HG03354 (cell line): ENCODE measurements at regions not wholly inside any gene's neighbourhood (a gene's known extent, or its start where the extent isn't known, plus 50 kb on each side); places are given as distances from the start of the nearest gene placed in this dataset.

Source experiments
- ATAC-seq: cut with Tn5 transposase; IDR thresholded peaks from one replicate; pipeline ENCODE4 v1.9.1; 2021; ENCODE audit warnings: mild to moderate bottlenecking; ENCODE audit not compliant: unreplicated experiment, poor library complexity, severe bottlenecking

DNA sequence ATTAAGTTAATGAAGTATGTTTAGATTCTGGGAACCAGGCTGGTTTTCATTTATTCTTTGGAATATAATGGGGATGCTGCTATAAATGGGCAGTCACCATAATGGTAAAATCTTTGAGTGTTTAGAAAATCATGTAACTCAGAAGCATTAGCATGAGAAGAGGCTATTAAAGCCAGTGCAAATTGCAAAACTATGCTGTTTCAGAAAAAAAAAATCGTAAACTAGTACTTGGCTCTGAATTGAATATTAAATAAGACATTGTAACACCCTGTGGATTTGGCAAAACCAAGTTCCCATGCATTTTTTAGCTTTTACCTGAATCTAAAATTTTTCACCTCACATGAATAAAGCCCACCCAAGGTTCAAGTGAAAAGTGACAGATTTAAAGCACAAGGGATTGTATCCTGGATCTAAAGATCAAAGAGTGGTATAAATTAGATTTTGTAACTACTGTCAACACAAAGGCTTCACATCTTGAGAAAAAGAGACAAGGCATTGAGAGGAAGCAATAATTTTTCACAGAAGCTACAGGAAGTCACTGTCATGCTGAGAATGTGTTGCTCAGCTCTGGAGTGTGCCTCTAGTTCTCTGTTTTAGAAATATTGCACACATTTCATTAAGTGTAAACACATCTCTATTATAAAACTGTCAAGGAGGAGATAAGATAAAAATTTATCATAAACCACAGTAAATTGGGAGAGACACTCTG lies 142.2 kb downstream of the ABCA8 start:
- ATAC-seq: no peak

DNA sequence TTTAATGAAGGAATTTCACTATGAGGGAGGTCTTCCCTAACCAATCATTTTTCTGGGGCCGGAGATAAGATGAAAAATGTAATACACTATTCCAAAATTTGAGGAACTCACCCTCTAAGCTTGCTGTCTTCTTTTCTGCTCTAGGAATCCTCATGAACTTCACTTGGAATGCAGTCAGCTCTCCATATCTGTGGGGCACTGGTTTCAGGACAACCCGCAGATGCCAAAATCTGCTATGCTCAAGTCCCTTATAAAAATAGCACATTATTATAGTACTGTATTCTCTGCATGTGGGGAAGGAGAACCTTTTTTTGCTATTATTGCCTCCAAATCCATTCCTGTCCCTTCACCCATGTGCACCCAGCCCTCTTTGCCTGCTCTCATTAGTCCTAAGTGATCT lies 146.0 kb downstream of the ABCA8 start:
- ATAC-seq: no peak

DNA sequence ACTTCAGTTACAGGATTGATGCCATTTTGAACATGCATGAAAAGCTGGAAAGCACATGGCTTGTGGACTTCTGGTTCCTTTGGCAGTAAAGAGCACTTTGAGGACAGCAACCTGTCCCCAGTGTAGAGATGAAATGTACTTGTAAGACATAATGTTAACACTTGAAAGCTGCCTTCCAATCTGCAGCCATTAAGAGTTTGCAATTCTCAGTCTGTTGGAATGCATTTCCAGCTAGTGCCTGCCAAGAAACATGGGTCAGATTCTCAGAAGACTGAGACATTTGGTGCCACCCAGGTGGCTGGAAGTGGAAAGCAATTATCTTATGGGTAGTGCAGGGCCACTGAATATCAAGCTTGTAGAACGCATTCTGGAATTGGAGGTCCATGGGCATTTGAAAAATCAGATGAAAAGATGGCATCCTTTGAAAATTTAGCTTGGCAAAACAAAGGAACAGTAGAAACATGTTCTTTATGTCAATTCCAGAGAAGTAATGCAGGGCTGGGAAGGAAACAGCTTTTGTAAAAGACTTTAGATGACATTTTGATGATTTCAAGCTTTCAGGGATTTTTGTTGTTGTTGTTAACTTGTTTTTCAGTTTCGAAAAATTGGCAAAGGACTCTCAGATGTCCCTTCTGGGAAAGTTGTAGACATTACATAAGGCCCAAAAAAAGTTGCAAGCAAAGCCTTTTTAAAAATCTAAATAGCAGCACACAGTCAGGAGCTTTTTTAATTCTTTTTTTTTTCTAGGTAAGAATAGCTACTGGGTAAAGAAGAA lies 147.0 kb downstream of the ABCA8 start:
- ATAC-seq: no peak

DNA sequence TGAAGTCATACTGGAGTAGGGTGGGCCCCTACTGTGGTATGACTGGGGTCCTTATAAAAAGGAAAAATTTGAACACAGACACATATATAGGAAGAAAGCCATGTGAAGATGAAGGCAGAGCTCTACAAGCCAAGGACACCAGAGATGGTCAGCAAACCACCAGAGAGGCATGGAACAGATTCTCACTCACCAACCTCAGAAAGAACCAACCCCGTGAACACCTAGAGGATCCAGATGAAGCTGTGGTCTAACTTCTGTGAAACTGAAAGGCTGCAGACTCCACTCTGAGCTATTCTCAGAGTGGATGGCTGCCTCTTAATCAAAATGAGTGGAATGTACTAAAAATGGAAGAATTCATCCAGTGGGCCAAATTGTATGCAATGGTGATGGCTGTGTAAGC lies 149.6 kb downstream of the ABCA8 start:
- ATAC-seq: no peak

DNA sequence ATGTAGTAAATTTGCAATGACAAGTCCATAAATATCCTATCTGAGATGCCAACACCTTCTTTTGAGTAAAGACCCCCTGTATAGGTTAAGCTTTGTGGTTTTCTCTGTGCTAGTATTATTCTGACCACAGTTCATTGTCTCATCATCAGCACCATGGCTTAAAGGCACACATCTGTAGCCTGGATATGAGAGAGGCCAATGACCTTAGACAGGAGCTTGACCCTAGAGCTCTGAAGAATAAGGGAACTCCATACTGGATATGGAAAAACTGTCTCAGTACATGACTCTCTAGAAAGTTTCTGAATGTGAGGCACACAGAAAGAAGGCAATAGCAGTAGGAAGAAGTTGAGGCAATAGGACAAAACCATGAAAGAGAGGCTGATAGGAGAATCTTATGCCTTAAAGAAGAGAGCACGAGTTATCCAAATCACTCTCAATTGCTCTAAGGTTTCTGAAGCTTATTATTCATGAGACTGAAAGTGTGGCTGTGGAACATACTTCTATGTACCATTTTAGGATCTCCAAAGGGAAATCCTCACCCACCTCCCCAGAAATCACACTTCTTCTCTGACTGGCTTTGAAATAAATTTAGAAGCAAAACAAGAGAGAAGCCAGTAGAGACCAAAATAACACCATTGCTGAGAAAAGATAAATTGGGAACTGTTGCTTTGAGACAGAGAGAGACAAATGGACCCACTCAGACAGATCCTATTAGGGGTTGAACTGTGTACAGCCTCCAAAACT lies 150.2 kb downstream of the ABCA8 start:
- no peak for ATAC-seq

DNA sequence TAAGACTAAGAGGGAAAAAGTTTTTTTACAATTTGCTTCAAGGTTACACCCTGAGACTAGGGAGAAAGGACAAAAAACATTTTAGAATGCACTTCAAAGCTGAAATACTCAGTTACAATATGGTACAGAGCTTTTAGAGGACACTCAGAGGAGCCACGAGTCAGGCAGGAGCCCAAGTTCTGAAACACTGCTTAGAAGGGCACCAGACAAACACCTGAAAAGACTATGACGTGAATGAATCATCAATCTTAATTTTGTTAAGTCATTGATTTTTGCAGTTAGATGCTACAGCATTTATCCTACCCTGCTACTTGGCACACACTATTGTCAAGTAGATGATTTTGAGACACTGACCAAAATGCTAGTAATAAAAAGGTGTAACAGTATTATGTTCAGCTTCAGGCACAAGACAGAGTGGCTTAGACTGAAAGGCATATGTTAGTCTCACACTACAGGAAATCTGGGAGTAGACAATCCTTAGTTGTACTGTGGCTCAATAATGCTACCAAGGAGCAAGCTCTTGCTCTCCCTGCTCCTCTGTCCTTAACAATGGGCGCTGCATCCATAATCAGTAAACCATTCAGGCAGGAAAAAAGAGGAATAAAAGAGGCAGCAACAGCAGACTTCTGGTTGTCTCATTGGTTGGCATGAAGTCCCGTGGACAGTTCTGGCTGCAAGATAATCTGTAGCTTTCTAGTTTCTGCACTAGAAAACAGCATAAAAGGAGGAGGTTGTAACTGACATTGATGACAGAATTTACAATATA lies 151.8 kb downstream of the ABCA8 start:
- no peak for ATAC-seq

DNA sequence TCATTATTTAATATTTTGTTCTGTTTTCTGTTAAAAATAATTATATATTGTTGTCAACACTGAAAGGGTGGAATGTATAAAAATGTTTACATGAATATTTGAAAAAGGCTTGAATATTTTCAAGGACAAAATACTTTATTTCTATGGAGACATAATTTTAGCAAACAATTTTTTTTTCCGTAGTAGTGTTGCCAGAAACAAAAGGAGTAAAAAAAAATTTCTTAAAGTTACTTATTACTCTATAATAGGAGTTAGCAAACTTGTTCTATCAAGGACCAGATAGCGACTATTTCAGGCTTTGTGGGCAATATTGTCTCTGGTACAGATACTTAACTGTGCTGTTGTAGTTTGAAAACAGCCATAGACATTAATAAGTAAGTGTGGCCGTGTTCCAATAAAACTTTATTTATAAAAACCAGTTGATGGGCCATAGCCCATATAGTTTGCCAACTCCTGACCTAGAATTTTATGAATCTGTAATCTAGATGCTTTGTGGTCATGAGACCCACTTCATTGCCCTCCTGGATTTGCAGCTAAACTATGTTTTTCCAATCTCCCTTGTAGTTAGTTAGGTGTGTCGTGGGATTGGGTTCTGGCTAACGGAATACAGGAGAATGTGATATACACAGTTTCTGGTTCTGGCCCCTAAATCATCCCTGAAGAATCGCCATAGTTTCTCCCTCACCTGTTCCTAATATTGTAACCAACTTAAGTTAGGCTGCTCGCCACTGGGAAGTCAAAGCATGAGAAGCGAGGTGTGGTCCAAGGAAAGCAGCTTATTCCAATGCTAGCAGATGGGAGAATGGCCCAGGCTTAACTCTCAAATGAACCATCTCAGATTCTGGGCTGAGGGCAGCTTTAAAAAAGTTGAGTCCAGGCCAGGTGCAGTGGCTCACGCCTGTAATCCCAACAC lies 153.6 kb downstream of the ABCA8 start:
- ATAC-seq: no peak

DNA sequence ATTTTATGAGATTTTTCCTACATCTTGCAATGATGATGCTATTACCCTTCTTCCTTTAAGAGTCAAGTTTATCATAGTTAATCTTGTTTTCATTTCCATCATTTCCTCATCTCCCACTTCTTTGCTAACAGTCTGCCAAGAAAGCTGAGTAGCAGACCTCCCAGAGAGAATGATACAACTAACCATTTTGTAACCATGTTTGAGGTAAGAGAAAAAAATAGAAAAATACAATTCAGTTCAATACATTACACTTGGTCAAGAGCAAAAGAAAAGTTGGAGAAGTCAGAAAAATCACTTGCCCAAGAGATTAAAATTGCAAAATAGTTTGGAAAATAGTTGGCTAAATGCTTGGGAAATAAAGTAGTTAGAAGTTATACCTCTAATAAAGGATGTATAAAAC lies 154.4 kb downstream of the ABCA8 start:
- ATAC-seq: no peak

DNA sequence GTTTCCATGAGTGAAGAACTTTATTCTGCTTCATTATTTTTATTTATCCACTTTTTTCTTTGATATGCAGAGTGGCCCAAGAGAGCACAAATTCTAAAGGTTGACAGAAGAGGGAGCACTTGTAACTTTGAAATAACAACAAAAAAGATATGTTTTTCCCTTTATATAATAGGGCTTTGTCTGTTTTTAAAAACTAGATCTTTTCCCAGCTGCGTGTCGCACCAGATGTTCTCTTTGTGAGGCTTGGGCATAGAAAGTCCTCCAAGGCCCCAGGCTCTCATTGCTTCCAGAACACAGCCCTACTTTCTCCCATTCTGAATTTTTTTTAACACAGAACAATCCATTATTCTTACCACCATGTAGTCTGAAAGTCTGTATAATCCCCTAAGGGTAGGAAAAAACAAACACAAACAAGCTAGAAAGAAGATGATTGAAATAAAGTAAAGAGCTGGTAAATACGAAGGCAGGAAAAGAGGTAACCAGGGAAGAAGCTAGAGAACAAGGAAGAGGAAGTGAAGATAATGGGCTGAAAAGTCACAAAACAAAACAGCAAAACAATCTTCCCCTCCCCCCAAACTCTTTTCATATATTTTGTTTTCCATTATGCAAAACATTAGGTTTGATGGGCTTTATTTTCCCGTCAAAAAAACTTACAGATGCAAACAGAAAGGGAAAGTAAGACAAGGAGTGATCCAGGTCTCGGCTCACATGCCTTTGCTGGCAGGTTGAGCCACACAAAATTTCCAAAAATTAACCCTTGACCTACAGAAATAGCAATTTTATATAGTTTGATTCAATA lies 160.4 kb downstream of the ABCA8 start:
- ATAC-seq: peak; percentile 49

DNA sequence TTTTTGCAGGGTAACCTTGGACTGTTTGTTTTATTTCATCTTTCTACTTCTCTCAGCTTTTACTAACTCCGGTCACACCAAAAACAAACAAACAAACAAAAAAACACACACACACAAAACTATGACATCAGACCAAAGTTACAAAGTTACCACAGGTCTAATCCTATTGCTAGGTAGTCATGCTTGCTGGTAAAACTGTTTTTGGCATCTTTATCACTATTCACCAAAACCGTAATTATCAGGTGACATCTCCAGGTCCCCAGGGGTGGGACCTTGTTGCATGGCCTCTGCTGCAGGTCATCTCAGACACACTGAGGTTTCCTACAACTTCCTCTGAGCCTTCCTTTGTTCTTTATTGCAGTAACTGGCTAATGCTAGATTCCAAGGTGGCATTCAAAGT lies 162.3 kb downstream of the ABCA8 start:
- ATAC-seq: no peak

DNA sequence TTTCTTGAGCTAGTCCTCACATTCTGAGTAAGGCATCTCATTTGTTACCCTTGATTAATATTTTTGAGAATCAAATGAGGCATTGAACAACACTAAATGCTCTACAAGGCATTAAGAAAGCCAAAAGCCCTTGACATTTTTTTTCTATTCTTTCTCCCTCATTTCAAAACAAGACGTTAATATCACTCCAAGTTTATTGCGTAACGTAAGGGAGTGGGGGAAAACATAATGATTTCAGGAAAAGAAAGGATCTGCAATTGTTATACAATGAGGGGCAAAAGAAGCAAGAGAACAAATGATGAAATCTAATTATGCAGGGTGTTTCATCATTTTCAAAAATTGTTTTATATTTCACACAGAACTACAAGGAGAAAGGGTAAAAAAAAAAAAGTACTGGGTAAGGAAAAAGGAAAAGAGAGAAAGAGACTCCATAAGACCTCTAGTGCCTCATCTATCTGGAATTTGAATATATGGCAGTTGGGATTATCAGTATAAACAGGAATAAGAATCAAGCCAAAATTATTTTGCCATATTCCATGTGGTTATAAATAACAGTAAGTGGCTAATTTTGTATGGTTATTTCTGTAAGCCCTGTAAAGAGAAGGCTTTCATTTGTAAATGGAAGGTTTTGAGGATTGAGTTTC lies 163.0 kb downstream of the ABCA8 start:
- no peak for ATAC-seq

DNA sequence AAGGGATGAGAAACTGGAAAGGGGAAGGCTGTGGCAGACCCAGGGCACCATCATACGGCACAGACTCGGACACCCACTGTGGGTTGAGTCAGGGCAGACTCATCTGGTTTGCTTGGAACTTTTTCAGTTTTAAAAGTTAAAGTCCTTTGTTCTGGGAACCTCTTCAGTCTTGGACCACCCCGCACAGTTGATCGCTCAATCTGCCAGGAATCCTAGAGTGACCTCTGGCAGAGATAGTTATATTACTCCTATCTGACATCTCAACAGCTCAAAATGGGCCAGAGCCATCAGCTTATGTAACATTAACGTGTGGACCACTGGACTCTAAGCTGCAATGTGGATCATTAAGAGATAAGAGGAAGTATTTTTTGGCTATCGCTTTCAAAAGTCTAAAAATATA lies 164.3 kb downstream of the ABCA8 start:
- no peak for ATAC-seq

DNA sequence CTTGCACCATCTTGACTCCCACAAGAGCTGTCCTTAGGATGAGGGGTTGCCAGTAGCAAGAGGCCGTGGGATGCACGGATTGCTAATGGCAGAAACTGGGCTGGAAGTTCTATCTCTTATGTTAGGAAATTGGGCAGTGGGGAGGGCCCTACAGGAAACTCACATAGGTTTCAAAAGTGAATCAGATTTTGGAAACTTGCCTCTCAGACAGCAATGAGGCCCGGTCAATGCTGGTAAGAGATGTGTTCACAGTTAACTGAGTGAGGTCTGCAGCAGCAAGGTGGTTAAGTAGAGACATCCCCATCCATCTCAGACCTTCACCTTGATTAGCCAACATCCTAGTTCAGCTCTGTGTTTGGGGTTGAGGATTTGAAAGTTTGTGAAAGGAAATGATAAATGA lies 164.7 kb downstream of the ABCA8 start:
- ATAC-seq: no peak

DNA sequence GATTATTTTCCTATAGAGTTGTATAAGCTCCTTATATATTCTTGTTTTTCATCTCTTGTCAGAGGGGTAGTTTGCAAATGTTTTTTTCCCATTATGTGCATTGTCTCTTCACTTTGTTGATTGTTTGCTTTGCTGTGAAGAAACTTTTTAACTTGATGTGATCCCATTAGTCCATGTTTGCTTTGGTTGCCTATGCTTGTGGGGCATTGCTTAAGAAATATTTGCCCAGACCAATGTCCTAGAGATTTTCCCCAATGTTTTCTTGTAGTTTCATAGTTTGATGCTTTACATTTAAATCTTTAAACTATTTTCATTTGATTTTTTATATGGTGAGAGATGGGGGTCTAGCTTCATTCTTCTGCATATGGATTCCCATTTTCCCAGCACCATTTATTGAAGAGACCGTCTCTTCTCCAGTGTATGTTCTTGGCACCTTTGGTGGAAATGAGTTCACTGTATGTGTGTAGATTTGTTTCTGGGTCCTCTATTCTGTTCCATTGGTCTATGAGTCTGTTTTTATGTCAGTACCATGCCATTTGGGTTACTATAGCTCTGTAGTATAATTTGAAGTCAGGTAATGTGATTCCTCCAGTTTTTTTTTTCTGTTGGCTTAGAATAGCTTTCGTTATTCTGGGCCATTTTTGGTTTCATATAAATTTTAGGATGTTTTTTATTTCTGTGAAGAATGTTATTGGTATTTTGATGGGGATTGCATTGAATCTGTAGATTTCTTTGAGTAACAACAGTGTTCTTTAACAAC lies 165.8 kb downstream of the ABCA8 start:
- no peak for ATAC-seq

DNA sequence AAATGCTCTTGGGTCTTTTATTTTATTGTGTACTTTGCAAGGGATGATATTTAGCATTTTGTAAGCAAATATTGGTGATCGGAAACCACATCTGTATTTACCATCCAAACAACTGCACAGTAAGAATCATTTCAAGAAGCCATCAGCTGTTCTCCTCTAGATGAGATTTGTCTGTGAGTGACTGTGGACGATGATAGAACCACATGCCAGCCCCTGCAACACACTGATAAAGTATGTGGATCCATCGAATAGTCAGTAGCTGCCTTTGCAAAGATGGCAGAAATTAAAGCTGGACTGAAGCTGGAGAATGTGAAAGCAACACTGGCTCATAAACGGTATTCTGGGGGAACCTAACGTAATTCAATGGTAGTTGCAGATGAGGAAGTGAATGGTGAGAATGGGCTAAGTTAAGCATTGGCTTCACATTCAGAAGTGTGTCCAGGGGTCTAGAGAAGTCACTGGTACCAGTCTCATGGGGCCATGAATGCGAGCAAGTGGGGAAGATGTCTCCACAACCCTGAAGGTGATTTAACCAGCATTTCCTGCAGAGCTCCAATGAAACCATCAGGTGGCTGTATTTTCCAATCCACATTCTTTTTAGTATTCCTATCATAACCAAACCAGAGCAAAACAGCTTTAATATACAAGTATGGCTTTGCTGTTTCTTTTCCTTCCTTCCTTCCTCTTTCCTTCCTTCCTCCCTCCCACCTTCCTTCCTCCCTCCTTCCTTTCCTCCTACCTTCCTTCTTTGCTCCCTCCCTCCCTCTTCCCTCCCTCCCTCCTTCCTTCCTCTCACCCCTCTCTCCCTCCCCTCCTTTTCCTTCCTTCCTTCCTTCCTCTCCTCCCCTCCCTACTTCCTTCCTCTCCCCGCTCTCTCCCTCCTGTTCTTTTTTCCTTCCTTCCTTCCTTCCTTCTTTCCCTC lies 169.4 kb downstream of the ABCA8 start:
- no peak for ATAC-seq

DNA sequence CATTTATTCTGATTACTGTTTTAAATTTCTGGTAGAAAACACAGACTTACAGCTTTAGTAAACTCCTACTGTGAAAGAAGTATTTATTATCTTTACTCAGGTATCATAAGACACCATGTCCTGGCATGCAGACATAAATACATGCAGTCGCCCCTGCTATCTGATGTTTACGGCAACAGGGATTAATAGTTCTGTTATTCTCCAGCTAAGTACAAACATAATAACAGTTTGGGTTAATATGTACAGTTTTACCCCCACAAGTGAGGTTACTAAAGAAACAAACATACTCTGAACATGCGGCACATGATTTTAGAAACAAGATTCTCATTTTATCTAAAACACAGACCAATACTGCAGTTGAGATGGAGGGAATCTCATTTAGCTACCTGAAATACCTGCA lies 170.8 kb downstream of the ABCA8 start:
- ATAC-seq: no peak
